GM12864 (cell line): ENCODE measurements at regions not wholly inside any gene's neighbourhood (a gene's known extent, or its start where the extent isn't known, plus 50 kb on each side); places are given as distances from the start of the nearest gene placed in this dataset.

ENCODE experiments used
- DNase-seq: peaks from one replicate; pipeline ENCODE4 v3.0.0-alpha.2; 2011; ENCODE audit warnings: low read depth
- H3K4me3 ChIP-seq: 2 replicates; pipeline ENCODE4 v1.5.1; 2011; ENCODE audit warnings: mild to moderate bottlenecking, low read depth, low read length, control low read depth
- CTCF ChIP-seq: IDR thresholded peaks from 2 replicates; pipeline ENCODE4 v1.5.1; 2011; ENCODE audit warnings: low read depth, mild to moderate bottlenecking, moderate library complexity, low read length, control low read depth, inconsistent platforms; ENCODE audit errors: missing control alignments

DNA sequence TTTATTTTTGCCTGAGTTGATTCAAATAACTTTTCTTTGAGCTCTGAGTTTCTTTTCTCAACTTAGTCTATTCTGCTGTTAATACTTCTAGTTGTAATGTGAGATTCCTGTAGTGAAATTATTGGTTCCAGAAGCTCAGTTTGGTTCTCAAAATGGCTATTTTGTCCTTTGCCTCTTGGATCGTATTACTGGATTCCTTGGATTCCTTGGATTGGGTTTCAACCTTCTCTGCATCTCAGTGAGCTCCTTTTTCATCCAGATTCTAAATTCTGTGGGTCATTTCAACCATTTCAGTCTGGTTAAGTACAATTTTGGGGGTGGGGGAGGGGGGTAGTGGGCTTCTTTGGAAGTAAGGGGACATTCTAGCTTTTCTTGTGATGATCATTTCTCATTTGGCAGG, 341.1 kb upstream of the CNTN5 start:
- no peak for TF ChIP-seq CTCF
- H3K4me3 ChIP-seq: no peak overlapping the region
- no peak for DNase-seq

DNA sequence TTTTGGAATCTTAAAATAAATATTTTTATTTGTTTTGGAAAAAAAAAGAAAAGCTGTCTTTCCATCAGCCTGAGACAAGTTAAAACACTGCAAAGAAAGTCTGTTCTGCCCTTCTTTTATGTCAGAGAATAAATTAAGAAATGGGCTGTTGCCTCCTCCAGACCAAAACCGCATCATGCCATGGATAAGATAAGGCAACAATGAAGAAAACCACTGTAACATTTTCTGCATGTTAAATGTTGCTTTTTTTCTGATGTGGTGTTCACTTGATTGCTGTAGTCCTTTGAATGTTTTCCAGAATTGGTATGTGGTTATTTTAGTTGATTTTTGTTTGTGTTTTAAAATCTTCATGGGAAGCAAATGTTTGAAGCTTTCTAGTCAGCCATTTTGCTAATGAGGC, 319.2 kb upstream of the CNTN5 start:
- TF ChIP-seq CTCF: no peak
- no peak for DNase-seq
- no peak overlapping the region for H3K4me3 ChIP-seq

- no peak overlapping the region for H3K4me3 ChIP-seq
- no peak for TF ChIP-seq CTCF
- no peak for DNase-seq
These were observed 316.8 kb upstream of the CNTN5 start for GRCh38 chr11:98703779-98704556.

DNA sequence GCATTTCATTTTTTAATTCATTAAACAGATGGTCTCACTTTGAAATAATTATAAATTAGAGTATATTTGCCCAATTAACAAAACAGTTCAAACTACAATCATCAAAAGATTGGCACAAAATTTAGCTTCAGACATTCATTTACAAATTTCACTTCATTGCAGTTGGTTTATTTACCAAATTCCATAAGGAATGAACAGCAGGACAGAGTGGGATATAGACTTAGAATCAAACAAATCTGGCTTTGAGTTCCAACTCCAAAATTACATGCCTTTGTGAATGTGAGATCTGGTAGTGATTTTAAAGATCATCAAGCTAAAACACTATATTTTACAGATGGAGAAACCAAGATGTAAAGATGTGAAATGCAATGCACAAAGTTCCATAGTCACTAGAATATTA, 310.7 kb upstream of the CNTN5 start:
- no peak overlapping the region for H3K4me3 ChIP-seq
- no peak for TF ChIP-seq CTCF
- DNase-seq: no peak

GRCh38 chr11:98710986-98711385, 309.8 kb upstream of the CNTN5 start:
- no peak for DNase-seq
- TF ChIP-seq CTCF: no peak
- no peak overlapping the region for H3K4me3 ChIP-seq

- no peak for DNase-seq
- TF ChIP-seq CTCF: no peak
These were observed 299.8 kb upstream of the CNTN5 start for GRCh38 chr11:98720951-98721350.

GRCh38 chr11:98725471-98725870, 295.3 kb upstream of the CNTN5 start:
- no peak overlapping the region for H3K4me3 ChIP-seq
- DNase-seq: no peak
- no peak for TF ChIP-seq CTCF

More at GRCh38 chr11:98720951-98721350, 299.8 kb upstream of the CNTN5 start:
- H3K4me3 ChIP-seq: no peak overlapping the region
